Neural cell (in vitro differentiated cells): ENCODE measurements at regions not wholly inside any gene's neighbourhood (a gene's known extent, or its start where the extent isn't known, plus 50 kb on each side); places are given as distances from the start of the nearest gene placed in this dataset.

Experiments used
- H2AFZ ChIP-seq: fragments of 200-600, 300-800 bp; sonication (generic), shearing (Covaris generic); 2 replicates; pipeline ENCODE4 v1.6.0; 2014; ENCODE audit warnings: low read depth, mild to moderate bottlenecking, antibody characterized with exemption, low read length, moderate library complexity
- H3F3A ChIP-seq: fragments of 200-600 bp; shearing (Covaris generic); 2 replicates; pipeline ENCODE4 v1.6.1; 2016; ENCODE audit warnings: mild to moderate bottlenecking, moderate library complexity, mixed read lengths, antibody characterized with exemption, low read length; ENCODE audit not compliant: insufficient read depth, poor library complexity, severe bottlenecking
- H3K27ac ChIP-seq: fragments of 200-600, 300-800 bp; sonication (generic), shearing (Covaris generic); 2 replicates; pipeline ENCODE4 v1.5.1; 2014; ENCODE audit warnings: mild to moderate bottlenecking, low read length, moderate library complexity
- H3K27me3 ChIP-seq: fragments of 300-800, 200-600 bp; sonication (generic), shearing (Covaris generic); 2 replicates; pipeline ENCODE4 v1.6.0; 2014; ENCODE audit warnings: mild to moderate bottlenecking, low read depth, low read length, moderate library complexity; ENCODE audit not compliant: insufficient read depth
- H3K36me3 ChIP-seq: fragments of 300-800, 200-600 bp; sonication (generic), shearing (Covaris generic); 2 replicates; pipeline ENCODE4 v1.5.1; 2014; ENCODE audit warnings: mild to moderate bottlenecking, antibody characterized with exemption, low read length, moderate library complexity; ENCODE audit not compliant: insufficient read depth
- H3K4me2 ChIP-seq: fragments of 300-800, 200-600 bp; sonication (generic), shearing (Covaris generic); 2 replicates; pipeline ENCODE4 v1.6.0; 2014; ENCODE audit warnings: mild to moderate bottlenecking, low read length
- H3K4me3 ChIP-seq: fragments of 300-800, 200-600 bp; sonication (generic), shearing (Covaris generic); 2 replicates; pipeline ENCODE4 v1.5.1; 2014; ENCODE audit warnings: mild to moderate bottlenecking, low read length, moderate library complexity
- H3K79me2 ChIP-seq: fragments of 200-600 bp; shearing (Covaris generic); replicated peaks from 2 replicates; pipeline ENCODE4 v1.6.0; 2014; ENCODE audit warnings: mild to moderate bottlenecking, low read length, moderate library complexity; ENCODE audit not compliant: insufficient read depth
- H3K9ac ChIP-seq: fragments of 300-800, 200-600 bp; sonication (generic), shearing (Covaris generic); 2 replicates; pipeline ENCODE4 v1.6.1; 2016; ENCODE audit warnings: mild to moderate bottlenecking, low read length, mixed read lengths
- H3K9me2 ChIP-seq: fragments of 200-600 bp; shearing (Covaris generic); 2 replicates; pipeline ENCODE4 v1.6.1; 2016; ENCODE audit warnings: mild to moderate bottlenecking, low read length, mixed read lengths; ENCODE audit not compliant: insufficient read depth
- H3K9me3 ChIP-seq: fragments of 200-600, 300-800 bp; sonication (generic), shearing (Covaris generic); 2 replicates; pipeline ENCODE4 v1.6.1; 2016; ENCODE audit warnings: mild to moderate bottlenecking, mixed run types, low read length, moderate library complexity, mixed read lengths
- H4K20me1 ChIP-seq: fragments of 200-600 bp; shearing (Covaris generic); 2 replicates; pipeline ENCODE4 v1.6.1; 2016; ENCODE audit warnings: mild to moderate bottlenecking, mixed run types; ENCODE audit not compliant: insufficient read depth
- CTCF ChIP-seq: fragments of 450-650 bp; IDR thresholded peaks from 2 replicates; pipeline ENCODE4 v1.5.1; 2014; ENCODE audit warnings: antibody characterized with exemption, mild to moderate bottlenecking, moderate library complexity; ENCODE audit not compliant: poor library complexity, severe bottlenecking
- EP300 ChIP-seq: fragments of 450-650 bp; conservative IDR thresholded peaks from 2 replicates; pipeline ENCODE4 v1.6.1; 2014; ENCODE audit warnings: antibody characterized with exemption, mild to moderate bottlenecking, moderate library complexity; ENCODE audit not compliant: poor library complexity, severe bottlenecking
- EZH2 ChIP-seq: fragments of 200-600, 300-800 bp; shearing (Covaris generic), sonication (generic); IDR thresholded peaks from 2 replicates; pipeline ENCODE4 v1.6.1; 2014; ENCODE audit warnings: antibody characterized with exemption, low read length, borderline replicate concordance, mild to moderate bottlenecking; ENCODE audit not compliant: insufficient read depth, poor library complexity, severe bottlenecking
- MXI1 ChIP-seq: fragments of 450-650 bp; conservative IDR thresholded peaks from 2 replicates; pipeline ENCODE4 v1.6.1; 2014; ENCODE audit warnings: antibody characterized with exemption, mild to moderate bottlenecking; ENCODE audit not compliant: poor library complexity, severe bottlenecking
- POLR2AphosphoS5 ChIP-seq: IDR thresholded peaks from 2 replicates; pipeline ENCODE4 v1.6.1; 2012
- RAD21 ChIP-seq: fragments of 450-650 bp; conservative IDR thresholded peaks from 2 replicates; pipeline ENCODE4 v1.6.1; 2014; ENCODE audit warnings: antibody characterized with exemption, mild to moderate bottlenecking, moderate library complexity
- REST ChIP-seq: IDR thresholded peaks from 2 replicates; pipeline ENCODE4 v1.6.1; 2012; ENCODE audit warnings: borderline replicate concordance
- SMC3 ChIP-seq: fragments of 450-650 bp; conservative IDR thresholded peaks from 2 replicates; pipeline ENCODE4 v1.6.1; 2014; ENCODE audit warnings: antibody characterized with exemption, mild to moderate bottlenecking, moderate library complexity; ENCODE audit not compliant: poor library complexity
- TAF1 ChIP-seq: IDR thresholded peaks from 2 replicates; pipeline ENCODE4 v1.6.1; 2012; ENCODE audit warnings: low read depth

- Histone ChIP-seq H3K36me3 (no peaks in the 10 kb centered on the region), H4K20me1 (no peaks in the 10 kb centered on the region), H2AFZ (no peak overlapping the region), H3K79me2 (no peaks in the 10 kb centered on the region), H3K27me3 (no peaks in the 10 kb centered on the region), H3K9me2 (no peaks in the 10 kb centered on the region), H3K9ac (no peak overlapping the region), H3K9me3 (no peaks in the 10 kb centered on the region), H3F3A (no peaks in the 10 kb centered on the region), H3K4me2 (no peak overlapping the region), H3K27ac (no peak overlapping the region), H3K4me3 (no peak overlapping the region)
- no peak for TF ChIP-seq RAD21
- TF ChIP-seq REST: no peak
- no peak for TF ChIP-seq EZH2
- no peak for TF ChIP-seq TAF1
- TF ChIP-seq POLR2AphosphoS5: no peak
- no peak for TF ChIP-seq MXI1
- TF ChIP-seq EP300: no peak
- TF ChIP-seq CTCF: no peak
- no peak for TF ChIP-seq SMC3
Observed at GRCh38 chr20:58054082-58054779, 174.2 kb downstream of the ANKRD60 start.

- TF ChIP-seq CTCF (no peak), MXI1 (no peak), TAF1 (no peak), EZH2 (no peak)
- no peak overlapping the region for H3K27ac ChIP-seq
- no peaks in the 10 kb centered on the region for H3K9me3 ChIP-seq
- H3K36me3 ChIP-seq: no peaks in the 10 kb centered on the region
- no peak overlapping the region for H3K4me3 ChIP-seq
- no peaks in the 10 kb centered on the region for H3K27me3 ChIP-seq
- H3F3A ChIP-seq: no peaks in the 10 kb centered on the region
- no peaks in the 10 kb centered on the region for H4K20me1 ChIP-seq
- H3K4me2 ChIP-seq: no peak overlapping the region
- no peak overlapping the region for H2AFZ ChIP-seq
- no peaks in the 10 kb centered on the region for H3K9me2 ChIP-seq
- no peaks in the 10 kb centered on the region for H3K79me2 ChIP-seq
- H3K9ac ChIP-seq: no peak overlapping the region
Observed at GRCh38 chr20:58053391-58054055, 174.9 kb downstream of the ANKRD60 start.
